HL-60 (cell line): ENCODE measurements at regions not wholly inside any gene's neighbourhood (a gene's known extent, or its start where the extent isn't known, plus 50 kb on each side); places are given as distances from the start of the nearest gene placed in this dataset.

Experiments
- DNase-seq, 2 experiments: peaks; one replicate each; pipeline ENCODE4 v3.0.0-alpha.2; 2010 to 2020; ENCODE audit warnings: low read depth in 1 of 2, low spot score in 1 of 2
- H3K27ac ChIP-seq: fragments of 250-450 bp; sonication (Bioruptor Pico); replicated peaks from 2 replicates; pipeline ENCODE4 v1.5.1; 2020; ENCODE audit warnings: mild to moderate bottlenecking, moderate library complexity
- H3K27me3 ChIP-seq: fragments of 250-450 bp; sonication (Bioruptor Pico); 2 replicates; pipeline ENCODE4 v1.5.1; 2021; ENCODE audit warnings: mild to moderate bottlenecking, moderate library complexity; ENCODE audit not compliant: insufficient read depth, poor library complexity, severe bottlenecking
- H3K4me3 ChIP-seq: replicated peaks from 2 replicates; pipeline ENCODE4 v1.5.1; 2011; ENCODE audit warnings: mild to moderate bottlenecking, control low read depth, low read length; ENCODE audit not compliant: insufficient read depth
- GABPA ChIP-seq: IDR thresholded peaks from 2 replicates; pipeline ENCODE4 v1.6.1; 2012; ENCODE audit warnings: low read depth
- POLR2AphosphoS5 ChIP-seq: IDR thresholded peaks from 2 replicates; pipeline ENCODE4 v1.6.1; 2012; ENCODE audit warnings: low read depth
- SPI1 ChIP-seq: IDR thresholded peaks from 2 replicates; pipeline ENCODE4 v1.6.1; 2012; ENCODE audit warnings: low read depth, mild to moderate bottlenecking, borderline replicate concordance
- TF ChIP-seq, protein P1 (sequence below): IDR thresholded peaks from 2 replicates; pipeline ENCODE4 v1.6.1; 2012; ENCODE audit warnings: low read depth; ENCODE audit not compliant: insufficient replicate concordance
- TF ChIP-seq, protein P2 (sequence below): IDR thresholded peaks from one replicate; pipeline ENCODE4 v1.5.1; 2011; ENCODE audit warnings: low read length, control low read depth, inconsistent platforms; ENCODE audit not compliant: insufficient read depth

- Histone ChIP-seq H3K4me3 (no peak overlapping the region), H3K27me3 (peaks cover 27% of the 10 kb centered on the region), H3K27ac (no peak overlapping the region)
- TF ChIP-seq GABPA: no peak
- no peak for TF ChIP-seq SPI1
- TF ChIP-seq, protein P1, sequence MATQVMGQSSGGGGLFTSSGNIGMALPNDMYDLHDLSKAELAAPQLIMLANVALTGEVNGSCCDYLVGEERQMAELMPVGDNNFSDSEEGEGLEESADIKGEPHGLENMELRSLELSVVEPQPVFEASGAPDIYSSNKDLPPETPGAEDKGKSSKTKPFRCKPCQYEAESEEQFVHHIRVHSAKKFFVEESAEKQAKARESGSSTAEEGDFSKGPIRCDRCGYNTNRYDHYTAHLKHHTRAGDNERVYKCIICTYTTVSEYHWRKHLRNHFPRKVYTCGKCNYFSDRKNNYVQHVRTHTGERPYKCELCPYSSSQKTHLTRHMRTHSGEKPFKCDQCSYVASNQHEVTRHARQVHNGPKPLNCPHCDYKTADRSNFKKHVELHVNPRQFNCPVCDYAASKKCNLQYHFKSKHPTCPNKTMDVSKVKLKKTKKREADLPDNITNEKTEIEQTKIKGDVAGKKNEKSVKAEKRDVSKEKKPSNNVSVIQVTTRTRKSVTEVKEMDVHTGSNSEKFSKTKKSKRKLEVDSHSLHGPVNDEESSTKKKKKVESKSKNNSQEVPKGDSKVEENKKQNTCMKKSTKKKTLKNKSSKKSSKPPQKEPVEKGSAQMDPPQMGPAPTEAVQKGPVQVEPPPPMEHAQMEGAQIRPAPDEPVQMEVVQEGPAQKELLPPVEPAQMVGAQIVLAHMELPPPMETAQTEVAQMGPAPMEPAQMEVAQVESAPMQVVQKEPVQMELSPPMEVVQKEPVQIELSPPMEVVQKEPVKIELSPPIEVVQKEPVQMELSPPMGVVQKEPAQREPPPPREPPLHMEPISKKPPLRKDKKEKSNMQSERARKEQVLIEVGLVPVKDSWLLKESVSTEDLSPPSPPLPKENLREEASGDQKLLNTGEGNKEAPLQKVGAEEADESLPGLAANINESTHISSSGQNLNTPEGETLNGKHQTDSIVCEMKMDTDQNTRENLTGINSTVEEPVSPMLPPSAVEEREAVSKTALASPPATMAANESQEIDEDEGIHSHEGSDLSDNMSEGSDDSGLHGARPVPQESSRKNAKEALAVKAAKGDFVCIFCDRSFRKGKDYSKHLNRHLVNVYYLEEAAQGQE: no peak
- TF ChIP-seq, protein P2, sequence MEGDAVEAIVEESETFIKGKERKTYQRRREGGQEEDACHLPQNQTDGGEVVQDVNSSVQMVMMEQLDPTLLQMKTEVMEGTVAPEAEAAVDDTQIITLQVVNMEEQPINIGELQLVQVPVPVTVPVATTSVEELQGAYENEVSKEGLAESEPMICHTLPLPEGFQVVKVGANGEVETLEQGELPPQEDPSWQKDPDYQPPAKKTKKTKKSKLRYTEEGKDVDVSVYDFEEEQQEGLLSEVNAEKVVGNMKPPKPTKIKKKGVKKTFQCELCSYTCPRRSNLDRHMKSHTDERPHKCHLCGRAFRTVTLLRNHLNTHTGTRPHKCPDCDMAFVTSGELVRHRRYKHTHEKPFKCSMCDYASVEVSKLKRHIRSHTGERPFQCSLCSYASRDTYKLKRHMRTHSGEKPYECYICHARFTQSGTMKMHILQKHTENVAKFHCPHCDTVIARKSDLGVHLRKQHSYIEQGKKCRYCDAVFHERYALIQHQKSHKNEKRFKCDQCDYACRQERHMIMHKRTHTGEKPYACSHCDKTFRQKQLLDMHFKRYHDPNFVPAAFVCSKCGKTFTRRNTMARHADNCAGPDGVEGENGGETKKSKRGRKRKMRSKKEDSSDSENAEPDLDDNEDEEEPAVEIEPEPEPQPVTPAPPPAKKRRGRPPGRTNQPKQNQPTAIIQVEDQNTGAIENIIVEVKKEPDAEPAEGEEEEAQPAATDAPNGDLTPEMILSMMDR: no peak
- DNase-seq: peak in 1 of 2 experiments; percentile 21
These were observed 87.2 kb upstream of the IRX3 start for GRCh38 chr16:54373534-54374520.

- H3K4me3 ChIP-seq: no peak overlapping the region
- no peak for DNase-seq
- H3K27ac ChIP-seq: no peak overlapping the region
- H3K27me3 ChIP-seq: peaks cover 27% of the 10 kb centered on the region
- TF ChIP-seq POLR2AphosphoS5: no peak
- TF ChIP-seq, protein P2: no peak
- TF ChIP-seq GABPA: no peak
These were observed 83.9 kb upstream of the IRX3 start for GRCh38 chr16:54370278-54371040.

DNA sequence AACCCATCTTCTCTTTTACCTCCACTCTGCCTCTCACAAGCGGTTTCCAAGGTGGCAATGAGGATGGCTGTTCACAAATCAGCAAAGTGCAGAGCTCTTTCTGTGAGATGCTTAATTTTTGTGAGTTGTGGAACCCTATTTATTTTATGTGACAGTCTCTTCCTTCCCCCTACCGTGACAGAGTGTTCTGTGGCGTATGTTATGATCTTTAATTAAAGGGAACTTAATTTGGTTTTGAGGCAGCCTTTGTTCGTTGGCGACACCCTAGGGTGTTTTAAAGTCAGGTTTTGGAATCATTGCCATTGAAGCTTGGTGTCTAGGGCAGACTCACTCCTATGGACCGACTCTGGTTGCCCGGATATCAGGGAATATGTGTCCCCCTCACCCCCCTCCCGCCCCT lies 83.3 kb upstream of the IRX3 start:
- Histone ChIP-seq H3K4me3 (no peak overlapping the region), H3K27me3 (peaks cover 26% of the 10 kb centered on the region), H3K27ac (no peak overlapping the region)
- no peak for DNase-seq
- TF ChIP-seq POLR2AphosphoS5 (no peak), SPI1 (no peak), GABPA (no peak)
- TF ChIP-seq, protein P1: no peak
- TF ChIP-seq, protein P2: no peak
